ENCODE measurements at regions not wholly inside any gene's neighbourhood (a gene's known extent, or its start where the extent isn't known, plus 50 kb on each side); places are given as distances from the start of the nearest gene placed in this dataset.

- Histone ChIP-seq H3K9ac (ENCODE audit: extremely low read depth, insufficient read length, low read length) (no peak overlapping the region), H3K79me1 (ENCODE audit: insufficient read depth, low read depth, low read length, poor library complexity, severe bottlenecking) (no peaks in the 10 kb centered on the region), H3K9me3 (ENCODE audit: control insufficient read depth, low read depth, low read length) (no peaks in the 10 kb centered on the region), H3K27ac (ENCODE audit: insufficient read length, low read depth, low read length) (no peak overlapping the region), H4K20me1 (ENCODE audit: control insufficient read depth, insufficient read depth, insufficient read length) (no peaks in the 10 kb centered on the region), H3K4ac (ENCODE audit: low read depth, low read length) (no peak overlapping the region), H3K79me2 (ENCODE audit: insufficient read depth, low read length) (no peaks in the 10 kb centered on the region), H3K4me1 (ENCODE audit: insufficient read depth, low read length) (no peaks in the 10 kb centered on the region), H4K8ac (replicated peaks; ENCODE audit: insufficient read length, low read depth, low read length) (no peak overlapping the region), H2BK5ac (ENCODE audit: insufficient read length, low read length) (no peak overlapping the region), H3T11ph (ENCODE audit: low read length) (no peak overlapping the region), H2AFZ (ENCODE audit: low read length) (no peak overlapping the region), H4K5ac (ENCODE audit: insufficient read length, low read depth, low read length) (no peak overlapping the region), H3K4me2 (ENCODE audit: insufficient read depth, insufficient read length, low read length) (no peak overlapping the region), H3K18ac (ENCODE audit: insufficient read length, low read depth, low read length) (no peak overlapping the region), H2AK5ac (ENCODE audit: insufficient read length, low read length) (no peak overlapping the region), H2BK120ac (ENCODE audit: low read depth, low read length, poor library complexity, severe bottlenecking) (no peak overlapping the region), H3K23ac (ENCODE audit: insufficient read length, low read depth, low read length) (no peak overlapping the region), H3K23me2 (ENCODE audit: insufficient read length, low read depth, low read length, poor library complexity, severe bottlenecking) (no peaks in the 10 kb centered on the region), H3K56ac (ENCODE audit: insufficient read length, low read depth, low read length) (no peak overlapping the region), H4K91ac (ENCODE audit: insufficient read length, low read depth, low read length) (no peak overlapping the region), H2BK12ac (ENCODE audit: insufficient read length, low read depth, low read length) (no peak overlapping the region), H2BK15ac (ENCODE audit: low read depth, low read length) (no peak overlapping the region), H3K14ac (ENCODE audit: insufficient read depth, low read length) (no peak overlapping the region), H2BK20ac (ENCODE audit: low read depth, low read length, poor library complexity, severe bottlenecking) (no peak overlapping the region), H3K27me3 (ENCODE audit: insufficient read depth, low read length) (no peaks in the 10 kb centered on the region)
- H3K27me3 Mint-ChIP-seq (ENCODE audit: low read depth) = no peaks in the 10 kb centered on the region
- no peaks in the 10 kb centered on the region for H3K36me3 Mint-ChIP-seq (ENCODE audit: insufficient read depth in 1 of 3, low read depth in 3 of 3)
- no peak for DNase-seq
- H3K27ac Mint-ChIP-seq = no peak overlapping the region
- WGBS (ENCODE audit: extremely low coverage, insufficient read length, low lambda C conversion rate) = no CpG with 5 or more reads among the region's 2 CpGs
- TF ChIP-seq, protein P1, sequence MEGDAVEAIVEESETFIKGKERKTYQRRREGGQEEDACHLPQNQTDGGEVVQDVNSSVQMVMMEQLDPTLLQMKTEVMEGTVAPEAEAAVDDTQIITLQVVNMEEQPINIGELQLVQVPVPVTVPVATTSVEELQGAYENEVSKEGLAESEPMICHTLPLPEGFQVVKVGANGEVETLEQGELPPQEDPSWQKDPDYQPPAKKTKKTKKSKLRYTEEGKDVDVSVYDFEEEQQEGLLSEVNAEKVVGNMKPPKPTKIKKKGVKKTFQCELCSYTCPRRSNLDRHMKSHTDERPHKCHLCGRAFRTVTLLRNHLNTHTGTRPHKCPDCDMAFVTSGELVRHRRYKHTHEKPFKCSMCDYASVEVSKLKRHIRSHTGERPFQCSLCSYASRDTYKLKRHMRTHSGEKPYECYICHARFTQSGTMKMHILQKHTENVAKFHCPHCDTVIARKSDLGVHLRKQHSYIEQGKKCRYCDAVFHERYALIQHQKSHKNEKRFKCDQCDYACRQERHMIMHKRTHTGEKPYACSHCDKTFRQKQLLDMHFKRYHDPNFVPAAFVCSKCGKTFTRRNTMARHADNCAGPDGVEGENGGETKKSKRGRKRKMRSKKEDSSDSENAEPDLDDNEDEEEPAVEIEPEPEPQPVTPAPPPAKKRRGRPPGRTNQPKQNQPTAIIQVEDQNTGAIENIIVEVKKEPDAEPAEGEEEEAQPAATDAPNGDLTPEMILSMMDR (conservative IDR thresholded peaks at IDR 0.05) = no peak
- no peak overlapping the region for H3K4me3 Mint-ChIP-seq
- peaks cover 2 to 6% of the 10 kb centered on the region in 2 experiments; a peak in 1 of 5 replicates for H3K9me3 Mint-ChIP-seq
- H3K4me1 Mint-ChIP-seq = no peaks in the 10 kb centered on the region
Observed at GRCh38 chr10:109765838-109766237, 157.5 kb downstream of the XPNPEP1 start.

Measured in H9 (cell line).